D721Med (cell line): ENCODE measurements at regions not wholly inside any gene's neighbourhood (a gene's known extent, or its start where the extent isn't known, plus 50 kb on each side); places are given as distances from the start of the nearest gene placed in this dataset.

Source experiments
- DNase-seq: peaks from one replicate; pipeline ENCODE4 v3.0.0; 2011; ENCODE audit warnings: low spot score; ENCODE audit not compliant: insufficient read length
- FAIRE-seq: peaks from 2 replicates; lab custom pipeline; 2011; peaks lifted over from hg19 to GRCh38; lab: Jason Lieb, UNC
- TF ChIP-seq, protein P1 (sequence below): IDR thresholded peaks from 2 replicates; pipeline ENCODE4 v1.5.1; 2012; ENCODE audit warnings: mild to moderate bottlenecking, control low read depth; ENCODE audit not compliant: insufficient read depth; ENCODE audit errors: missing control alignments

DNA sequence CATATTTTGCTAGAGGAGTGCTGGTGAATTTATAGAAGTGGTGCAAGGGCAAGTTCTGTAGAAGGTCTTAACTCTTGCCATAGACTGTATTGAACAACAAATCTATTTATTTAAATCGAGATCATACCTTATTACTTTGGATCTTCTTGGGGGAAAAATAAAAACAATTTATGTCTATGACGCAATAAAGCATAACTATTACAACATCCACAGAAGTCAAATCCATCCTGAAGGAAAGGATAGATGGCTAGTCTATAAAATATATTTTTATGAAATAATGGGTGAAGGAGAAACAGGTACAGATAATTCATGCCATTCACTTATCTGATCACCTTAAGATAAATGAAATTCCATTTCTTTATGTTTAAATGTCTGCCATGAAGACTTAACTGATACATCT lies 1168.8 kb upstream of the AGA start:
- no peak for DNase-seq
- FAIRE-seq: no peak

DNA sequence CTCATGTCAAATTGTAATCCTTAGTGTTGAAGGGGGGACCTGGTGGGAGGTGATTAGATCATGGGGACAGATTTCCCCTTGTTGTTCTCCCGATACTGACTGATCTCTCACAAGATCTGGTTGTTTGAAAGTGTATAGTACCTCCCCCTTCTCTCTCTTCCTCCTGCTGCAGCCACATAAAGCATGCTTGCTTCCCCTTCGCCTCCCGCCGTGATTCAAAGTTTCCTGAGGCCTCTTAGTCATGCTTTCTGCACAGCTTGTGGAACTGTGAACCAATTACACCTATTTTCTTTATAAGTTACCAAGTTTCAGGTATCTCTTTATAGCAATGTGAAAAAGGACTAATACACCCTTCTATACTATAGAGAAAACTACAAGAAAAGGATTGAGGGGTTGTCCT lies 1170.5 kb upstream of the AGA start:
- TF ChIP-seq, protein P1, sequence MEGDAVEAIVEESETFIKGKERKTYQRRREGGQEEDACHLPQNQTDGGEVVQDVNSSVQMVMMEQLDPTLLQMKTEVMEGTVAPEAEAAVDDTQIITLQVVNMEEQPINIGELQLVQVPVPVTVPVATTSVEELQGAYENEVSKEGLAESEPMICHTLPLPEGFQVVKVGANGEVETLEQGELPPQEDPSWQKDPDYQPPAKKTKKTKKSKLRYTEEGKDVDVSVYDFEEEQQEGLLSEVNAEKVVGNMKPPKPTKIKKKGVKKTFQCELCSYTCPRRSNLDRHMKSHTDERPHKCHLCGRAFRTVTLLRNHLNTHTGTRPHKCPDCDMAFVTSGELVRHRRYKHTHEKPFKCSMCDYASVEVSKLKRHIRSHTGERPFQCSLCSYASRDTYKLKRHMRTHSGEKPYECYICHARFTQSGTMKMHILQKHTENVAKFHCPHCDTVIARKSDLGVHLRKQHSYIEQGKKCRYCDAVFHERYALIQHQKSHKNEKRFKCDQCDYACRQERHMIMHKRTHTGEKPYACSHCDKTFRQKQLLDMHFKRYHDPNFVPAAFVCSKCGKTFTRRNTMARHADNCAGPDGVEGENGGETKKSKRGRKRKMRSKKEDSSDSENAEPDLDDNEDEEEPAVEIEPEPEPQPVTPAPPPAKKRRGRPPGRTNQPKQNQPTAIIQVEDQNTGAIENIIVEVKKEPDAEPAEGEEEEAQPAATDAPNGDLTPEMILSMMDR: no peak
- FAIRE-seq (no peak), DNase-seq (no peak)

More for the DNA sequence above, 1168.8 kb upstream of the AGA start:
- TF ChIP-seq, protein P1: no peak

DNA sequence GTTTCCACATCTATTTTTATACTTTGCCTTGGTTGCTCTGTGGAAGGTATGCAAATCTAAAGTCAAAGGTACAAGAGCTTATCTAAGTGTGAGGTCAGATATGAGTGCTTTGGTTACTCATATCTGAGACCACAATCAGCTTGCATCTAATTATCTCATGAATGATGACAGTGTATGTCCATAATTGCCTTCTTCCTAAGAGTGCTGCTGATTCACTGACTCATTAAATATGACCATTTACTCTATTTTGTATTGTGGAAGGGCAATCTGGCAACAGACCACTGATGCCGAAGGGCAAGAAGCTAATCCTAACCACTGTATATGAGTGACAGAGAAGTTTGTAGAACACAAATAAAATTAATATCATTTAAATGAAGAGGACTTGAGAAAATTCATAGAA lies 1190.2 kb upstream of the AGA start:
- FAIRE-seq (peak; percentile 85), DNase-seq (no peak)
- TF ChIP-seq, protein P1: no peak

DNA sequence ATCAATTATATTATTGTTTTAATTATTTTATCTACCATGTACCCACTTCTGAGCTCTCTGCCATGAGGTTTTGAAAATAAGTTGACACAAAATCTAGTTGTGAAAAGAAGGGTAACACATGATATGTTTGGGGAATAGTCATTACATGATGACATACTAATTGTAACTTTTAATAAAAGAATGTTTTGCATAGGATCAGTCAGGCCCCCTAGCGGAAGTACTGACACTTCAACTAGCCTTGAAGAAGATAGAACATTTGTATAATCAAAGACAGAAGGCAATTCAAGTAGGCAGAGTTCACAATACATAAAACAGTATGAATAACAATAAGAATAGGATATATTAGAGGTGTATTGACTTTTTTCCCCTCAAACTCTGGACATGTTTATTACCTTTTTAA lies 1191.0 kb upstream of the AGA start:
- TF ChIP-seq, protein P1: no peak
- FAIRE-seq (no peak), DNase-seq (no peak)

DNA sequence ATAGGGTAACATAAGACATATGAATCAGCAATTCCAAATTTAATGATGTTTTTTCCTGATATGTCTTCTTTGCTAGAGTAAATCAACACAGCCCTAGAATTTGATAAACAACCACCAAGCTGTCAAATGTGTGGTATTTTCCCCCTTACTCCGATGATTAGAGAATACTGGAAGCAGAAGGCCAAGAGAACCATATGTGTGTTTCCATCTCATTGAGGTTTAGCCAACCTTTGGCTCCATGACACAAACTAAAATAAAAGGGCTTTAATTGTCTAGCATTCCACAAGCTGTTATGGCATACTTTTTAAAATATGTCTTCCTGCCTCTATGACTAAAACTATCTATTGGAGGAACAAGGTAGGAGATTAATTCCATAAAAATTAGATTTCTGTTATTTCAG lies 1222.4 kb upstream of the AGA start:
- no peak for DNase-seq
- no peak for FAIRE-seq
- TF ChIP-seq, protein P1: no peak

DNA sequence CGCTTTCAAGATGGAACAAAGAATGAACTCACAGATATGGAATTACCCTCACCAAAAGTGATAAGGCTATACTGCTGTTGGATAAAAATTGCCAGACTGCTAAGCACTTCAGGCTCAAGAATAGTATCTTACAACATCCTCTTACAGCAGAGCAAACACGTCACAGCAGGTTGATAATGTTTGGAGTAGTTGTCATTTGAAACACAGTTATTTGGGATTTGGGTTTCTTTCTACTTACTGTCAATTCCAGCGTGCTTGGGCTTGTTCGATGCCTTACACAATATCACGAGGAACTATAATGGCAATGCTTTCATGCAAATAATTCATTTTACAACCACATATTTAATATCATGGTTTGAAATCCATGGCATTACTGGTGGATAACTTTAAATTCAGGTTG lies 1223.7 kb upstream of the AGA start:
- DNase-seq (no peak), FAIRE-seq (no peak)
- TF ChIP-seq, protein P1: no peak

DNA sequence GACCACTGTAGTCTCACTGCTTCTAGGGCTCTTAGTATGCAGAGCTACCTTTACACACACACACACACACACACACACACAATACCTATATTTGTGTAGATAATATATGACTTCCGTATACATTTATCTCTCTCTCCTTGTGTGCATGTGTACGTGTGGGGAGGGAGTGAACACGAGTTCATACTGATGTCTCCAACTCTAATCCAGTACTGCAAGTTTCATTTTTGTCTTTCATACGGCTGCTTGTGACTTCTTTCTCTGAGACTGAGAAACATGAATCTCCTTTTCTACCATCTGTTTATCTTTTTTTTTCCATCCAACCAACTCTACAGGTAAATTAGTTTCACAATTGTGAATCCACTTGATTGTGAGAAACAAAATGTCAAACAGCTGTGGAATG lies 1229.5 kb upstream of the AGA start:
- TF ChIP-seq, protein P1: no peak
- DNase-seq (no peak), FAIRE-seq (no peak)
